DMS114 treated with DMSO at 0.1 percent for 48 hours (cell line): ENCODE measurements at regions not wholly inside any gene's neighbourhood (a gene's known extent, or its start where the extent isn't known, plus 50 kb on each side); places are given as distances from the start of the nearest gene placed in this dataset.
"Not testable (repeated sequence)": the region's sequence is repeated elsewhere in the genome, so short reads cannot be mapped to it uniquely, and the experiment has no call there.

Source experiments
- DNase-seq: peaks from one replicate; lab custom pipeline; 2025; ENCODE audit not compliant: unreplicated experiment; lab: John Stamatoyannopoulos, UW

DNA sequence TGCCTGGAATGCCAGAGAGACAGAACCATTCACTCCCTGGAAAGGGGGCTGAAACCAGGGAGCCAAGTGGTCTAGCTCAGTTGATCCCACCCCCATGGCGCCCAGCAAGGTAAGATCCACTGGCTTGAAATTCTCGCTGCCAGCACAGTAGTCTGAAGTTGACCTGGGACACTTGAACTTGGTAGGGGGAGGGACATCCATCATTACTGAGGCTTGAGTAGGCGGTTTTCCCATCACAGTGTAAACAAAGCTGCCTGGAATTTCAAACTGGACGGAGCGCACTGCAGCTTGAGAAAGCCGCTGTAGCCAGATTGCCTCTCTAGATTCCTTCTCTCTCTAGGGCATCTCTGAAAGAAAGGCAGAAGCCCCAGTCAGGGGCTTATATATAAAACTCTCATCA is 310.7 kb upstream of the DPPA4 start:
- no peak for DNase-seq

DNA sequence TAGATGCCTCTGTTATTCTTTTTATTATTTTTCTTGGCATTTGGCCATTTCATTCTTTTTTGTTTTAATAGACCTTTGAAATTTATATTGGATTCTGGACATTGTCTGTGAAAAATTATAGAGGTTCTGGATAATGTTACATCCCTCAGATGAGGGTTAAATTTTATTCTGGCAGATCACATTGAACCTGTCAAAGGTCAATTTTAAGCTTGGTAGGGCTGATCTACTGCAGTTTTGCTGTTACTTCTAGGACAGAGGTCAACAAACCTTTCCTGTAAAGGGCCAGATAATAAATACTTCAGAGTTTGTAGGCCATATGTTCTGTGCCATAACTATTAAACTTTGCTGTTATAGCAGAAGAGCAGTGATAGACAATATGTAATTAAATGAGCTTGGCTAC is 318.9 kb upstream of the DPPA4 start:
- no peak for DNase-seq

- DNase-seq, result no peak
These were observed 341.3 kb upstream of the DPPA4 start for GRCh38 chr3:109678600-109678999.

- no peak for DNase-seq
These were observed 342.3 kb upstream of the DPPA4 start for GRCh38 chr3:109679664-109680063.

GRCh38 chr3:109683746-109684145 is 346.4 kb upstream of the DPPA4 start:
- no peak for DNase-seq

DNA sequence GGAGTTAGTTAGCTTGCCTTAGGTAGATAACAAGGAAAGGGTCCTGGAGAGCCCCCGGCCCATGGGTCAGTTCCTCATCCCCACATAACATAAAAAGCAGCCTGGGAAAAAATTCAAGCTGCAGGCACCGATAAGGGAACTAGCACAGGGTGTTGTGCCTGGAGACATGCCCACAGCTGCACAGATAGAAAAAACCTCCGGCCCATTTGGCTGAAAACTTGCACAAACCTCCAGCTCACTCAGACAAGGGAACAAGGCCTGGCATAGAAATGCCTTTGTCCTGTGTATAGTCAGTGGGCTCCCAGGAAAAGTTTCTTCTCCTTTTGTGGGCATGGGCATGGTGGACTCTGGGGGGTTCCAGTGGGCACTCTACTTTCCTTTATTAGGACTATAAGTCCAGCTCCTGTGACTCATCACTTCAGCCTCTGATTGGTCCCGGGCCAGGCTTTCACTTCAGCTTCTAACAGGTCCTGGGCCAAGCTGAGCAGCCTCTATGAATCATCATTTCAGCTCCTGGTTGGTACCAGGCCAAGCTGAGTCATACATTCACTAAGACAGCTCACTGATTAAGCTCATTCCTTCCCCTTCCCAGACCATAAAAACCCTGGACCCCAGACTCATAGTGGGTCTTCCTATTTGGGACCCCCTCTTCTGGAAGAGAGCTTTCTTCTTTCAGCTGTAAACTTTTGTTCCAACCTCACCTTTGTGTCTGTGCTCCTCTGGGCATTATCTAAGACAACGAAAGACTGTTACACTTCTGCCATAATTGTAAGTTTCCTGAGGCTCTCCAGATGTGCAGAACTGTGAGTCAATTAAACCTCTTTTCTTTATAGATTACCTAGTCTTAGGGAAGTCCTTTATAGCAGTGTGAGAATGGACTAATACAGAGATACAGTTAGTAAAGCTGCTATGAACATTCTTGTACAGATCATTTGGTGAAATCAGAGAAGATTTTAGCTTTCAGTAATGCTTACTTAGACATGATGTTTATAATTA is 348.0 kb upstream of the DPPA4 start:
- no peak for DNase-seq

DNA sequence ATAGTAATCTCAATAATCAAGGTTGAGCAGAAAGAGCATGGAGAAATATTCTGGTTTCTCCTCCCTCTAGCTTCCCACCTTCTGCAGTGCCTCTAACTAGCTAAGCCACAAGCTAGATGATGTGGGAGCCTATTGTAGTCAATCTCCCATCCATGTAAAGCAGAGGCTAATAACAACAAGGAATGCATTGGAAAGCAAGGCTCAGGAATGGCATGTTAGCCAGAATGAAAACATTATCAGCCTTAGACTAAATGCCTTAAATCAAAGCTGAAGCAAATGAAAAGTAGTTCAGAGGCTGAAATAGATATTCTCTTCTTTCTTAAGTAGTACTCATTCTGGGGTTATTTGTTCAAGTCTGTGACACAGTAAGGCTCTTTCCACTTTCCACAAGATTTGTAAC is 350.3 kb upstream of the DPPA4 start:
- no peak for DNase-seq

- DNase-seq, result peak; percentile 7
These were observed 359.6 kb upstream of the DPPA4 start for GRCh38 chr3:109696932-109697331.

- no peak for DNase-seq
These were observed 364.9 kb upstream of the DPPA4 start for GRCh38 chr3:109702252-109702651.

- no peak for DNase-seq
These were observed 365.6 kb upstream of the DPPA4 start for GRCh38 chr3:109702976-109703375.

GRCh38 chr3:109705133-109705532 is 367.8 kb upstream of the DPPA4 start:
- DNase-seq, result not testable (repeated sequence)

DNA sequence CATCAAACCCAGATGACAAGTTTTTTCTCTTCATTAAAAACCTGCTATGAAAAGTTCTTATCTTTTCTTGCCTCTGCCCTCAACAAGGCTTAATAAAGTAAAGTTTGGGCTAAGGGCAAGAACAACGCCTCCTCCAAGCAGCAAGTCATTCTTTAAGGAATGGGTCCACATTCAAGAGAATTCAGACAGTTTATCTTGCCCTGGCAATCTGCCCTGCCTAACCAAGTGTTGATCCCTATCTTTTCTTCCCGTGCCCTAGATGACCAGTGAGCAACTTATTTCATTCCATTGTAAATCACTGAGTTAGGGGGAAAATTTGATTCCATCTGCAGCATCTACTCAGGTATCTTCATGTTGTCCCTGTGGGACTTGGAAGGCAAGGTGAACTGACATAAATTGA is 370.3 kb upstream of the DPPA4 start:
- DNase-seq, result no peak

DNA sequence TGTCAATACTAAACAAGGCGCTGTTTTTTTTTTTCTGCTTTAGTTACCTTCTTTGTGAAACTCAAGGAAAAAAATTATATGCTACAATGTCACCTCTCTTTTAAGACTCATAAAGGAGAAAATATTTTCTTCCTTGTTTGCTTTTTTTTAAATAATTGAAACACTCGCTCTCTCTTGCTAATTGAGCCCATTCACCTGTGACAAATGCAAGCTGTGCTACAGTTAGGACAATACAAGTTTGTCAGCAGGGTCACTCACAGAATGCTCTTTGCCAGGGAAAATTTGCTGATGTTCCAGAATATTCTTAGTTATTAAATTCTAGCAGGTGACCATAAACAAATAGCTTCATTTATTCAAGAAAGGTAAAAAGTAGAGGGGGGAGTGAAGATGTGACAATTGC is 375.9 kb upstream of the DPPA4 start:
- no peak for DNase-seq

GRCh38 chr3:109715707-109716106 is 378.4 kb upstream of the DPPA4 start:
- DNase-seq, result no peak

DNA sequence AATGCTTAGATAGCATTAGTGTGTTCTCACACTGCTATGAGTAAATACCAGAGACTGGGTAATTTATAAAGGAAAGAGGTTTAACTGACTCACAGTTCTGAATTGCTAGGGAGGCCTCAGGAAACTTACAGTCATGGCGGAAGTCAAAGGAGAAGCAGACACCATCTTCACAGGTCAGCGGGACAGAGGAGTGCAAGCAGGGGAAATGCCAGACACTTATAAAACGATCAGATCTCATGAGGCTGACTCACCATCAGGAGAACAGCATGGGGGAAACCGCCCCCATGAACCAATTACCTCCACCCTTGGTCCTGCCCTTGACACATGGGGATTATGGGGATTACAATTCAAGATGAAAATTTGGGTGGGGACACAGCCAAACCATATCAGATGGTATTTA is 381.5 kb upstream of the DPPA4 start:
- no peak for DNase-seq

GRCh38 chr3:109728861-109729494 is 391.6 kb upstream of the DPPA4 start:
- no peak for DNase-seq

GRCh38 chr3:109731639-109732473 is 394.5 kb upstream of the DPPA4 start:
- peak; percentile 33 for DNase-seq

DNA sequence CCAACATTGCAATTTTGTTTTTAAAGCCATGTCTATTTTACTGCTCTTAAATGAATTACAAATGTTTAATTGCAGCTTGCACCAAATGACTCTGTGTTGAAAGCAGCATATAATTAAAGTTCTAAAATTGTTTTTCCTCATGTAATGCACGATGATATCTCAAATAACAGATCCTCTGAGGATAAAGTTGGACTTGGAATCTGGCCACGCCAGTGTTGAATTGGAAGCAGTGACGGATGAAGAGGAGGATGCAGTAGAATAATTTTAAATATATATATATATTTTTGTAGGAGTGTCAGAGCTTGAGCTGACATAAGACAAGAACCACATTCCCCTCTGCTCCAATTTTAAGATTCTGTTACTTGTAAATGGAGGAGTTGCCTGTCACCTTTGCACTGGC is 406.6 kb upstream of the DPPA4 start:
- no peak for DNase-seq

DNA sequence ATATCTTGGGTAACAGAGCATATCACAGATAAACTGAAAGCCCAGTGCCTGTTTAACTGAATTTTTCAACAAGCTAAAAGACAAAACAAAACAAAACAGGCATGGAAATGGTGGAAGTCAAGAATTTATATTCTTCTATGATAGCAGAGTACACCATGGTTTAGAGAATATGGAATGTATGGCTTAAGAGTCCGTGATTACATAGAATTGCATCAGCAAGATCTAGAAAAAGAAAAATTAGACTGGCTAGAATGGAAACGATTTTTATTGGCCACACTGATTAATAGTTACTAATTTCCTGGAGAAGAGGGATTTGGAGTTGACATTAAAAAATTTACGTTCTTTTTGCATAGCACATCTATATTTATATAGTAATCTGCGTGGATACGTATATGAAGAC is 435.2 kb upstream of the DPPA4 start:
- DNase-seq, result no peak

GRCh38 chr3:109774108-109774507 is 436.8 kb upstream of the DPPA4 start:
- DNase-seq, result no peak

DNA sequence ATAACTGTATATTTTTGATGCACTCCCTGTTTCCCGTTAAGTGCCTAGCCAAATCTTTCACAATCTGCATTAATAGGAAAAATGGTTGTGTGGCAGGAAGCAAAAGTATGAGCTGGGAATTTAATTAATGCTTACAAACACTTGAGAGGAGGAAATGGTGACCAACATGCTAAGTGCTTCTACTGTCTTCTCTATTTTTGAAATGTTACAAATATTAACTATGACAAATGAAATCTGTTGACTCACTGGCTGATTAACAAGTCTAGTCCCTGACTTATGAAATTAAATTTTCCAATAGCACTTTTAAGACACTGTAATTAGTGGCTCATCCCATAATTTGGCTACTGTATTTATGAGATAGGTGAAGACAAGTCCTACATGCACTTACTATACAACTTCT is 446.9 kb upstream of the DPPA4 start:
- DNase-seq, result no peak
